Pancreas (tissue), 10 donors: ENCODE measurements at regions not wholly inside any gene's neighbourhood (a gene's known extent, or its start where the extent isn't known, plus 50 kb on each side); places are given as distances from the start of the nearest gene placed in this dataset.

Source experiments
- ATAC-seq, 4 donors: fragments of 200-7000 bp; cut with Tn5 transposase; one replicate each; pipeline versions ENCODE4 v1.8.0 to v1.9.1; 2020; ENCODE audit warnings: mild to moderate bottlenecking in 4 of 4, moderate library complexity in 4 of 4
- DNase-seq, 6 donors: peaks; one replicate each; pipeline ENCODE4 v3.0.0-alpha.2; 2020
- FAIRE-seq: peaks from 2 replicates; lab custom pipeline; 2012; peaks lifted over from hg19 to GRCh38; lab: Jason Lieb, UNC
- H3K27ac ChIP-seq, 4 donors: fragments of 200-600 bp; sonication (generic); 1 replicate in 3 of 4; 2 replicates in 1 of 4; pipeline versions ENCODE4 v1.5.0 to v1.8.0; 2020
- H3K27me3 ChIP-seq, 4 donors: fragments of 200-600 bp; one replicate each; pipeline ENCODE4 v1.8.0; 2021
- H3K36me3 ChIP-seq, 3 donors: fragments of 200-600 bp; sonication (generic) in 1 of 3; one replicate each; pipeline versions ENCODE4 v1.5.0 to v1.8.0; 2020 to 2021
- H3K4me1 ChIP-seq, 3 donors: fragments of 200-600 bp; one replicate each; pipeline ENCODE4 v1.8.0; 2021
- H3K4me3 ChIP-seq, 4 donors: fragments of 200-600 bp; sonication (generic) in 2 of 4; one replicate each; pipeline versions ENCODE4 v1.5.0 to v1.8.0; 2020 to 2021
- H3K9me3 ChIP-seq, 4 donors: fragments of 200-600 bp; one replicate each; pipeline ENCODE4 v1.8.0; 2021
- WGBS, 2 donors: extraction: QIAGEN DNeasy Blood & Tissue Kit; methylation state at CpG; one replicate each; pipeline ENCODE4 v1.1.7; 2013; 5-methylcytosine and 5-hydroxymethylcytosine counted together
- intact Hi-C, 3 donors: fragments of 100-400 bp; cut with DNase I; formaldehyde crosslinking; loops; one replicate each; pipeline versions ENCODE4 v1.11.1 to v1.14.2; 2022
- TF ChIP-seq, protein P1 (sequence below), 4 donors: fragments of 200-600 bp; sonication (generic) in 3 of 4; IDR thresholded peaks; one replicate each; pipeline versions ENCODE4 v1.5.0 to v1.8.0; 2021; ENCODE audit warnings: antibody characterized with exemption in 4 of 4
- donor health status: healthy with polysubstance abuse.
- donor health status: DM: no; HTN: no; CAD: no; lungs with moderate emphysema.
- donor health status: DM: no; HTN: no; CAD: no.
- donor health status: control.
- donor health status: control.
- donor health status: Bipolar disorder and iron deficiency.
- donor health status: DM: yes; HTN: yes; CAD: no.
- donor health status: DM: no; HTN: no; CAD: no.
- donor health status: DM: no; HTN: no; CAD: no.
- donor health status: DM: yes; HTN: yes; CAD: no.

- FAIRE-seq: no peak
Measured at GRCh38 chr2:58425368-58425767, 184.2 kb upstream of the FANCL start.

DNA sequence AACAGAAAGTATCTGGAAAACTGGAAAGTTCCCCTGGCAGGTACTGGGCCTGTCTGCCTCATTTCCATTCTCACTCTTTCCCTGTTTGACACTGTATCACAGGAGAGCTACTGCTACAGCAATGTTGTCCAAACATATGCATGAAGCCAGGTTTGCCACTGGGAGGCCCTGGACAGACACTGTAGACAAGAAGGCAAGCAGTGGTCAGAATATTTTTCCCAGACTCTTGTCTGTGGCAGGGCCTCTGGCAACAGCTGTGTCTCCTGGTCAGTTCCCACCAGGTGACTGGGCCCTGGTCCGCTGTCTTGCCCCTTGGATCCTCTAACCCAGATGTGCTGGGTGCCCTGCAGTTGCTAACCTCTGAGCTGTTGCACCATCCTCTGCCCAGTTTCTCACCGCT lies 178.9 kb upstream of the FANCL start:
- intact Hi-C loops: no loop called here
- H3K27ac ChIP-seq: no peak overlapping the region
- FAIRE-seq (no peak), ATAC-seq (no peak), DNase-seq (no peak)
- TF ChIP-seq, protein P1, sequence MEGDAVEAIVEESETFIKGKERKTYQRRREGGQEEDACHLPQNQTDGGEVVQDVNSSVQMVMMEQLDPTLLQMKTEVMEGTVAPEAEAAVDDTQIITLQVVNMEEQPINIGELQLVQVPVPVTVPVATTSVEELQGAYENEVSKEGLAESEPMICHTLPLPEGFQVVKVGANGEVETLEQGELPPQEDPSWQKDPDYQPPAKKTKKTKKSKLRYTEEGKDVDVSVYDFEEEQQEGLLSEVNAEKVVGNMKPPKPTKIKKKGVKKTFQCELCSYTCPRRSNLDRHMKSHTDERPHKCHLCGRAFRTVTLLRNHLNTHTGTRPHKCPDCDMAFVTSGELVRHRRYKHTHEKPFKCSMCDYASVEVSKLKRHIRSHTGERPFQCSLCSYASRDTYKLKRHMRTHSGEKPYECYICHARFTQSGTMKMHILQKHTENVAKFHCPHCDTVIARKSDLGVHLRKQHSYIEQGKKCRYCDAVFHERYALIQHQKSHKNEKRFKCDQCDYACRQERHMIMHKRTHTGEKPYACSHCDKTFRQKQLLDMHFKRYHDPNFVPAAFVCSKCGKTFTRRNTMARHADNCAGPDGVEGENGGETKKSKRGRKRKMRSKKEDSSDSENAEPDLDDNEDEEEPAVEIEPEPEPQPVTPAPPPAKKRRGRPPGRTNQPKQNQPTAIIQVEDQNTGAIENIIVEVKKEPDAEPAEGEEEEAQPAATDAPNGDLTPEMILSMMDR (IDR thresholded peaks at IDR 0.05): no peak
- H3K27me3 ChIP-seq: no peaks in the 10 kb centered on the region
- no peaks in the 10 kb centered on the region for H3K36me3 ChIP-seq
- WGBS, 2 donors: 88% methylated on average over 2 of the region's 2 CpGs
- H3K4me3 ChIP-seq: no peak overlapping the region
- no peaks in the 10 kb centered on the region for H3K9me3 ChIP-seq
- H3K4me1 ChIP-seq: no peaks in the 10 kb centered on the region

More at GRCh38 chr2:58425368-58425767, 184.2 kb upstream of the FANCL start:
- H3K4me3 ChIP-seq: no peak overlapping the region
- no peaks in the 10 kb centered on the region for H3K36me3 ChIP-seq
- intact Hi-C loops: no loop called here
- ATAC-seq: no peak
- no peak for DNase-seq
- no peaks in the 10 kb centered on the region for H3K9me3 ChIP-seq
- H3K27me3 ChIP-seq: no peaks in the 10 kb centered on the region
- WGBS, 2 donors: 93 to 96% methylated on average over 1 of the region's 1 CpG
- TF ChIP-seq, protein P1 (IDR thresholded peaks at IDR 0.05): no peak
- H3K4me1 ChIP-seq: peaks cover 0 to 6% (median 0%) of the 10 kb centered on the region in 3 donors
- H3K27ac ChIP-seq: no peak overlapping the region

GRCh38 chr2:58416696-58417095 lies 175.6 kb upstream of the FANCL start:
- DNase-seq: no peak
- no peak for FAIRE-seq
- no peaks in the 10 kb centered on the region for H3K9me3 ChIP-seq
- H3K4me3 ChIP-seq: no peak overlapping the region
- H3K36me3 ChIP-seq: no peaks in the 10 kb centered on the region
- no peaks in the 10 kb centered on the region for H3K27me3 ChIP-seq
- no peak overlapping the region for H3K27ac ChIP-seq
- no peak for ATAC-seq
- no peaks in the 10 kb centered on the region for H3K4me1 ChIP-seq
- intact Hi-C loops: no loop called here
- TF ChIP-seq, protein P1 (IDR thresholded peaks at IDR 0.05): no peak
- 89 to 96% methylated on average over 3 of the region's 3 CpGs for WGBS, 2 donors

- 67 to 73% methylated on average over 2 of the region's 2 CpGs for WGBS, 2 donors
- H3K4me3 ChIP-seq: no peak overlapping the region
- intact Hi-C loops: no loop called here
- H3K27me3 ChIP-seq: no peaks in the 10 kb centered on the region
- H3K4me1 ChIP-seq: no peaks in the 10 kb centered on the region
- no peak for FAIRE-seq
- ATAC-seq: no peak
- H3K36me3 ChIP-seq: no peaks in the 10 kb centered on the region
- no peaks in the 10 kb centered on the region for H3K9me3 ChIP-seq
- DNase-seq: no peak
- no peak overlapping the region for H3K27ac ChIP-seq
- TF ChIP-seq, protein P1 (IDR thresholded peaks at IDR 0.05): no peak
Measured at GRCh38 chr2:58414506-58414905, 173.4 kb upstream of the FANCL start.

- no peak overlapping the region for H3K4me3 ChIP-seq
- intact Hi-C loops: no loop called here
- TF ChIP-seq, protein P1 (IDR thresholded peaks at IDR 0.05): no peak
- H3K27ac ChIP-seq: no peak overlapping the region
- H3K27me3 ChIP-seq: peaks cover 0 to 5% (median 0%) of the 10 kb centered on the region in 4 donors
- H3K4me1 ChIP-seq: no peaks in the 10 kb centered on the region
- ATAC-seq: no peak
- 46 to 53% methylated on average over 2 of the region's 2 CpGs for WGBS, 2 donors
- no peak for DNase-seq
- no peak for FAIRE-seq
- H3K9me3 ChIP-seq: no peaks in the 10 kb centered on the region
- H3K36me3 ChIP-seq: no peaks in the 10 kb centered on the region
Measured at GRCh38 chr2:58410549-58410948, 169.4 kb upstream of the FANCL start.
